ENCODE measurements at regions not wholly inside any gene's neighbourhood (a gene's known extent, or its start where the extent isn't known, plus 50 kb on each side); places are given as distances from the start of the nearest gene placed in this dataset.

DNA sequence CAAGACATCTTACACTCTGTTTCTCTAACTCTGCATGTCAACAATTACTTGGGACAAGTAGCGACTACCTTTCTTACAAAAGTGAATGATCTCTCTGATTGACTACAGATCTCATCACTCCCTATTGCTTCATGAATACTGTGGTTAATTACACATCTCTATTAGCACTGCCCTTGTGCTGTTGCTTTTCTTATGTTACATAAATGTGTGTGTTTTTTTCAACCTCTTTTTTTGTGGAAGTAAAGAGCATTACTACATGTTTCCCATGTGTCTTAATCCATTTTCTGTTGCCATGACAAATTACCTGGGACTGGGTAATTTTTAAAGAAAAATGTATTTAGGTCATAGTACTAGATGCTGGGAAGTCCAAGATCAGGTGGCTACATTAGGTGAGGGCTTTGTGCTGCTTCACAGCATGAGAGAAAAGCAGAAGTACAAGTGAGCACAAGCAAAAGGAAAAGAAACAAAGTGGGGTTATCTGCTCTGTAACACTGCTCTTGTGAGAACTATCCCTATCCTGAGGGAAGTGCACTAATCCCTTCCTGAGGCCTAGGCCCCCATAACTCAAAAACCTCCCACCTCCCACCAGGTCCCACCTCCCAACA, 298.2 kb upstream of the SATB1 start:
- no peak for TF ChIP-seq TCF12 (IDR thresholded peaks at IDR 0.05; ENCODE audit: low read depth)
- TF ChIP-seq RAD21 (IDR thresholded peaks at IDR 0.05; ENCODE audit: low read depth) = no peak
- TF ChIP-seq CEBPB (IDR thresholded peaks at IDR 0.05) = no peak
- no peak for TF ChIP-seq EGR1 (IDR thresholded peaks at IDR 0.05)
- TF ChIP-seq, protein P1, sequence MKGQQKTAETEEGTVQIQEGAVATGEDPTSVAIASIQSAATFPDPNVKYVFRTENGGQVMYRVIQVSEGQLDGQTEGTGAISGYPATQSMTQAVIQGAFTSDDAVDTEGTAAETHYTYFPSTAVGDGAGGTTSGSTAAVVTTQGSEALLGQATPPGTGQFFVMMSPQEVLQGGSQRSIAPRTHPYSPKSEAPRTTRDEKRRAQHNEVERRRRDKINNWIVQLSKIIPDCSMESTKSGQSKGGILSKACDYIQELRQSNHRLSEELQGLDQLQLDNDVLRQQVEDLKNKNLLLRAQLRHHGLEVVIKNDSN (IDR thresholded peaks at IDR 0.05) = no peak
- TF ChIP-seq EP300 (IDR thresholded peaks at IDR 0.05; ENCODE audit: borderline replicate concordance) = no peak
- no peak for TF ChIP-seq CREB1 (IDR thresholded peaks at IDR 0.05; ENCODE audit: low read depth)
- TF ChIP-seq, protein P2, sequence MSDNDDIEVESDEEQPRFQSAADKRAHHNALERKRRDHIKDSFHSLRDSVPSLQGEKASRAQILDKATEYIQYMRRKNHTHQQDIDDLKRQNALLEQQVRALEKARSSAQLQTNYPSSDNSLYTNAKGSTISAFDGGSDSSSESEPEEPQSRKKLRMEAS (IDR thresholded peaks at IDR 0.05) = no peak
- no peak for TF ChIP-seq ZBTB7A (IDR thresholded peaks at IDR 0.05; ENCODE audit: low read depth)
- TF ChIP-seq TAF1 (IDR thresholded peaks at IDR 0.05; ENCODE audit: low read depth) = no peak
- no peak for TF ChIP-seq TEAD4 (IDR thresholded peaks at IDR 0.05)
- TF ChIP-seq YY1 (IDR thresholded peaks at IDR 0.05; ENCODE audit: low read depth) = no peak
- TF ChIP-seq, protein P3, sequence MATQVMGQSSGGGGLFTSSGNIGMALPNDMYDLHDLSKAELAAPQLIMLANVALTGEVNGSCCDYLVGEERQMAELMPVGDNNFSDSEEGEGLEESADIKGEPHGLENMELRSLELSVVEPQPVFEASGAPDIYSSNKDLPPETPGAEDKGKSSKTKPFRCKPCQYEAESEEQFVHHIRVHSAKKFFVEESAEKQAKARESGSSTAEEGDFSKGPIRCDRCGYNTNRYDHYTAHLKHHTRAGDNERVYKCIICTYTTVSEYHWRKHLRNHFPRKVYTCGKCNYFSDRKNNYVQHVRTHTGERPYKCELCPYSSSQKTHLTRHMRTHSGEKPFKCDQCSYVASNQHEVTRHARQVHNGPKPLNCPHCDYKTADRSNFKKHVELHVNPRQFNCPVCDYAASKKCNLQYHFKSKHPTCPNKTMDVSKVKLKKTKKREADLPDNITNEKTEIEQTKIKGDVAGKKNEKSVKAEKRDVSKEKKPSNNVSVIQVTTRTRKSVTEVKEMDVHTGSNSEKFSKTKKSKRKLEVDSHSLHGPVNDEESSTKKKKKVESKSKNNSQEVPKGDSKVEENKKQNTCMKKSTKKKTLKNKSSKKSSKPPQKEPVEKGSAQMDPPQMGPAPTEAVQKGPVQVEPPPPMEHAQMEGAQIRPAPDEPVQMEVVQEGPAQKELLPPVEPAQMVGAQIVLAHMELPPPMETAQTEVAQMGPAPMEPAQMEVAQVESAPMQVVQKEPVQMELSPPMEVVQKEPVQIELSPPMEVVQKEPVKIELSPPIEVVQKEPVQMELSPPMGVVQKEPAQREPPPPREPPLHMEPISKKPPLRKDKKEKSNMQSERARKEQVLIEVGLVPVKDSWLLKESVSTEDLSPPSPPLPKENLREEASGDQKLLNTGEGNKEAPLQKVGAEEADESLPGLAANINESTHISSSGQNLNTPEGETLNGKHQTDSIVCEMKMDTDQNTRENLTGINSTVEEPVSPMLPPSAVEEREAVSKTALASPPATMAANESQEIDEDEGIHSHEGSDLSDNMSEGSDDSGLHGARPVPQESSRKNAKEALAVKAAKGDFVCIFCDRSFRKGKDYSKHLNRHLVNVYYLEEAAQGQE (IDR thresholded peaks at IDR 0.05; ENCODE audit: low read depth) = no peak

DNA sequence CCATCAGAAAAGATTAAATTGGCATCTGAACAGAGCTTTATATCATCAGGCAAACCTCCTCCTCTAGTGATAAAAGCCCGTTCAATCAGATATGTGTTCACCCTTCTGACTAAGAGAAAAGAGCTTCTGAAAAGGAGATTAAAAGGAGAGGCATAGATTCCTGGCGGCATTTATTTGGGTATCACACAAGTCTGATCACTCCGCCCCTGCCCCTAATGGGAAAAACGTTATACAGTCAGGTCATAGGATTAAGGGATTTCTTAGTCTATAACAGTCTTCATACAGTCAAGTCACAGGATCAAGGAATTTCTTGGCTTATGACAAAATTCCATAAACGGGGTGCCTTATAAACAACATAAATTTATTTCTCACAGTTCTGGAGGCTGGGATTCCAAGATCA, 295.4 kb upstream of the SATB1 start:
- TF ChIP-seq RAD21 (IDR thresholded peaks at IDR 0.05; ENCODE audit: low read depth) (no peak), FOXM1 (IDR thresholded peaks at IDR 0.05; ENCODE audit: borderline replicate concordance, low read depth) (no peak), EGR1 (IDR thresholded peaks at IDR 0.05) (no peak), CREB1 (IDR thresholded peaks at IDR 0.05; ENCODE audit: low read depth) (no peak), YY1 (IDR thresholded peaks at IDR 0.05; ENCODE audit: low read depth) (no peak), CEBPB (IDR thresholded peaks at IDR 0.05) (no peak), ZBTB7A (IDR thresholded peaks at IDR 0.05; ENCODE audit: low read depth) (no peak), NFIC (IDR thresholded peaks at IDR 0.05) (no peak), TCF12 (IDR thresholded peaks at IDR 0.05; ENCODE audit: low read depth) (no peak), TEAD4 (IDR thresholded peaks at IDR 0.05) (no peak), TAF1 (IDR thresholded peaks at IDR 0.05; ENCODE audit: low read depth) (no peak), EP300 (IDR thresholded peaks at IDR 0.05; ENCODE audit: borderline replicate concordance) (no peak)
- TF ChIP-seq, protein P2 (IDR thresholded peaks at IDR 0.05) = no peak
- TF ChIP-seq, protein P1 (IDR thresholded peaks at IDR 0.05) = no peak
- TF ChIP-seq, protein P3 (IDR thresholded peaks at IDR 0.05; ENCODE audit: low read depth) = no peak

DNA sequence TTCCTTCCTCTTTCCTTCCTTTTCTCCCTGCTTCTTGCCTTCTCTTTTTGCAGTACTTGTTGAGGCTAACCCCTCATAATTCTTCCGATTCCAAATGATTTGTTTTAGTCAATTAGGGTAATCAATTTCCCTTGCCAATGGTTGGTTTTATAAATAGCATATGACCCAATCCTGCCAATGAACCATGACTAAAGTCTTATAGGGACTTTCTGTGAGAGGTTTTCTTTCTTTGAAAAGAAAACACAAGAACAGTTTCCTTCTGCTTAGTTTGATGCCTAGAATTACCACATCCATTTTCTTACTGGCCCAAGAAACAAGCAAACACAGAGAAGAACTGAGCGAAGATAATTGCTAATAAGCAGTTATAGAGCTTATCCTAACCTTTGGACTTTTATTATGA, 292.5 kb upstream of the SATB1 start:
- no peak for TF ChIP-seq TAF1 (IDR thresholded peaks at IDR 0.05; ENCODE audit: low read depth)
- TF ChIP-seq YY1 (IDR thresholded peaks at IDR 0.05; ENCODE audit: low read depth) = no peak
- no peak for TF ChIP-seq NFIC (IDR thresholded peaks at IDR 0.05)
- no peak for TF ChIP-seq CEBPB (IDR thresholded peaks at IDR 0.05)
- TF ChIP-seq TCF12 (IDR thresholded peaks at IDR 0.05; ENCODE audit: low read depth) = no peak
- TF ChIP-seq, protein P2 (IDR thresholded peaks at IDR 0.05) = no peak
- no peak for TF ChIP-seq RAD21 (IDR thresholded peaks at IDR 0.05; ENCODE audit: low read depth)
- TF ChIP-seq, protein P1 (IDR thresholded peaks at IDR 0.05) = no peak
- no peak for TF ChIP-seq ZBTB7A (IDR thresholded peaks at IDR 0.05; ENCODE audit: low read depth)

DNA sequence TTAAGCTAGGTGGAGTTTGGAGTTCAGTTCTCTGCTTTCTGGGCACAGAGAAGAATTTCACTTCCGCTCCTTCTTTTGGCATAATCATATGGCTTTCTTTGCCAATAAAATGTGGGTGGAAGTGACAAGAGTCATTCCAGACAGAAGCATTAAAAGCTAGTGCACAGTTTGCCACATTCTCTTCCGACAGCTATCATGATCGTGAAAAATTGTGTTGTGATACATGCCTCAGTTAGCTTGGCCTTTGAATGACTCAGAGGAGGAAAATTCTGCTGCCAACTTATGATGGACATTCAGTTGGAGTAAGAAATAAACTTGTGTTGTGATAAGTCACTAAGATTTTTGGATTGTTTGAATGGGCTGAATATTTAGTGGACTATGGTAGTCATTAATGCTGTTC, 291.7 kb upstream of the SATB1 start:
- TF ChIP-seq, protein P1 (IDR thresholded peaks at IDR 0.05) = no peak
- TF ChIP-seq, protein P3 (IDR thresholded peaks at IDR 0.05; ENCODE audit: low read depth) = no peak
- no peak for TF ChIP-seq TCF12 (IDR thresholded peaks at IDR 0.05; ENCODE audit: low read depth)
- TF ChIP-seq, protein P2 (IDR thresholded peaks at IDR 0.05) = no peak
- TF ChIP-seq ZBTB7A (IDR thresholded peaks at IDR 0.05; ENCODE audit: low read depth) = no peak
- TF ChIP-seq TEAD4 (IDR thresholded peaks at IDR 0.05) = no peak
- no peak for TF ChIP-seq RAD21 (IDR thresholded peaks at IDR 0.05; ENCODE audit: low read depth)
- no peak for TF ChIP-seq CREB1 (IDR thresholded peaks at IDR 0.05; ENCODE audit: low read depth)
- no peak for TF ChIP-seq EGR1 (IDR thresholded peaks at IDR 0.05)
- TF ChIP-seq TAF1 (IDR thresholded peaks at IDR 0.05; ENCODE audit: low read depth) = no peak
- TF ChIP-seq CEBPB (IDR thresholded peaks at IDR 0.05) = no peak
- no peak for TF ChIP-seq FOXM1 (IDR thresholded peaks at IDR 0.05; ENCODE audit: borderline replicate concordance, low read depth)
- no peak for TF ChIP-seq EP300 (IDR thresholded peaks at IDR 0.05; ENCODE audit: borderline replicate concordance)
- TF ChIP-seq NFIC (IDR thresholded peaks at IDR 0.05) = no peak
- TF ChIP-seq YY1 (IDR thresholded peaks at IDR 0.05; ENCODE audit: low read depth) = no peak

Measured in Ishikawa (cell line).